Ovary (tissue), 3 donors: ENCODE measurements at regions not wholly inside any gene's neighbourhood (a gene's known extent, or its start where the extent isn't known, plus 50 kb on each side); places are given as distances from the start of the nearest gene placed in this dataset.
"Not testable (repeated sequence)": the region's sequence is repeated elsewhere in the genome, so short reads cannot be mapped to it uniquely, and the experiment has no call there.

Experiments used
- EP300 ChIP-seq: sonication (generic); formaldehyde crosslinking; IDR thresholded peaks from one replicate; pipeline ENCODE4 v1.6.1; 2017; ENCODE audit warnings: antibody characterized with exemption
- POLR2A ChIP-seq: fragments of 450-650 bp; IDR thresholded peaks from one replicate; pipeline ENCODE4 v1.6.1; 2017; ENCODE audit warnings: antibody characterized with exemption, mild to moderate bottlenecking, moderate library complexity
- TF ChIP-seq, protein P1 (sequence below), 3 donors: fragments of 450-650 bp in 2 of 3; fragments of 200-600 bp in 1 of 3; IDR thresholded peaks; one replicate each; pipeline versions ENCODE4 v1.5.1 to v1.8.0; 2016 to 2022; ENCODE audit warnings: antibody characterized with exemption in 3 of 3, mild to moderate bottlenecking in 1 of 3
- donor health status: DM: no; HTN: no; CAD: no.

- TF ChIP-seq, protein P1, sequence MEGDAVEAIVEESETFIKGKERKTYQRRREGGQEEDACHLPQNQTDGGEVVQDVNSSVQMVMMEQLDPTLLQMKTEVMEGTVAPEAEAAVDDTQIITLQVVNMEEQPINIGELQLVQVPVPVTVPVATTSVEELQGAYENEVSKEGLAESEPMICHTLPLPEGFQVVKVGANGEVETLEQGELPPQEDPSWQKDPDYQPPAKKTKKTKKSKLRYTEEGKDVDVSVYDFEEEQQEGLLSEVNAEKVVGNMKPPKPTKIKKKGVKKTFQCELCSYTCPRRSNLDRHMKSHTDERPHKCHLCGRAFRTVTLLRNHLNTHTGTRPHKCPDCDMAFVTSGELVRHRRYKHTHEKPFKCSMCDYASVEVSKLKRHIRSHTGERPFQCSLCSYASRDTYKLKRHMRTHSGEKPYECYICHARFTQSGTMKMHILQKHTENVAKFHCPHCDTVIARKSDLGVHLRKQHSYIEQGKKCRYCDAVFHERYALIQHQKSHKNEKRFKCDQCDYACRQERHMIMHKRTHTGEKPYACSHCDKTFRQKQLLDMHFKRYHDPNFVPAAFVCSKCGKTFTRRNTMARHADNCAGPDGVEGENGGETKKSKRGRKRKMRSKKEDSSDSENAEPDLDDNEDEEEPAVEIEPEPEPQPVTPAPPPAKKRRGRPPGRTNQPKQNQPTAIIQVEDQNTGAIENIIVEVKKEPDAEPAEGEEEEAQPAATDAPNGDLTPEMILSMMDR (IDR thresholded peaks at IDR 0.05) = not testable (repeated sequence)
- TF ChIP-seq EP300, POLR2A: not testable (repeated sequence)
These were observed 172.5 kb upstream of the MAGI2 start for GRCh38 chr7:79625921-79626320.
